Hematopoietic multipotent progenitor cell treated with erythropoietin and hydrocortisone succinate and interleukin-3 and kit ligand, for 6 days (in vitro differentiated cells): ENCODE measurements at regions not wholly inside any gene's neighbourhood (a gene's known extent, or its start where the extent isn't known, plus 50 kb on each side); places are given as distances from the start of the nearest gene placed in this dataset.
"Not testable (repeated sequence)": the region's sequence is repeated elsewhere in the genome, so short reads cannot be mapped to it uniquely, and the experiment has no call there.

ENCODE experiments used
- DNase-seq: peaks from one replicate; pipeline ENCODE4 v3.0.0-alpha.2; 2015

- no peak for DNase-seq
Measured at GRCh38 chr10:89954061-89954460, 252.7 kb downstream of the KIF20B start.

GRCh38 chr10:89954787-89955566, 253.6 kb downstream of the KIF20B start:
- DNase-seq = peak; percentile 29

GRCh38 chr10:89959433-89960110, 258.2 kb downstream of the KIF20B start:
- no peak for DNase-seq

DNA sequence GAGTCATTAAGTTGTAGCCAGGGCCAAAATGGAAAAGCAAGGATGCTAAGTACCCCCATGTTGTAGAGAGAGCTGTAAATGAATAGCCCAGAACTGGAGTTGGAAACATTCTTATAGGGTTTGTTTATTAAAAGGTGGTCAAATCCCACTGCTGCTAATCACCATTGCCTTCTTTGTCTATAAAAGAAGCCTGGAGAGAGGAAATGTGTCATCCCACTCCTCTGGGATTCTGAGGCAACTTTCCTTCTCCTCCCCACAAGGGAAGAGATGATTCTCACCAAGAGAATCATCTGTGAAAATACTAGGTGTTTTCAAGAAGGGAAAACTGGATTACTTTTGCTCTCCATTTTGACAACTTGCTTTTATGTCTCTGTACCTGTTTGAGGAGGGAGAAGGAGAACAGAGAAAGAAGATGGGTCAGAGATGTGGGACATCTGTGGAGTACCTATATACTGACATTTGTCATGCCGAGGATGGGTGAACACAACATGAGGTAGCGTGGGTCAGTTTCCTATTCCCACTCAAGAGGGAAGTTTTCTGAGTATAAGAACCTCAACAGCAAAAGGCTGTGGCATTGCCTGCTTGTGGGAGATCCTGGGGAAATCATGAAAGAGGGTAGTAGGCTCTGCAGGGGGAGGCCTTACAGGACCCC, 262.2 kb downstream of the KIF20B start:
- DNase-seq = no peak

GRCh38 chr10:89966211-89966610, 264.8 kb downstream of the KIF20B start:
- no peak for DNase-seq

DNA sequence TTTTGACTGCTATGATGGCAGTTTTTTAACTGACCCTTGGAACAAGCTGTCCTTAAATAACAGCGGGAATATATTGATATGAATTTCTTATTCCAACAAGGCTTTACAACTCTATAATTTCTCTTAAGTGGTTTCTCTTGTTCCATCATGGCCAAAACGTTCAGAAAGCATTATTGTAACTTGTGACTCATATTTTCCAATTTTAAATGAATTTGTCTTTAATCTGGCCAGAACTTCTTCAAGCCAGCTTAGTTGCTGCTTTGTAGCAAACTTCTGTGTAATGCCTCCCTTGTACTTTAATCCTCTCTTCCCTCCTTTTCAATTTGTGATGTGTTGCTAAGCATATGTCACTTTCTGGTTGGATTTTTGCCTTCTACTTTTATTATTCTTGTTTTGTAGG, 271.9 kb downstream of the KIF20B start:
- no peak for DNase-seq

DNA sequence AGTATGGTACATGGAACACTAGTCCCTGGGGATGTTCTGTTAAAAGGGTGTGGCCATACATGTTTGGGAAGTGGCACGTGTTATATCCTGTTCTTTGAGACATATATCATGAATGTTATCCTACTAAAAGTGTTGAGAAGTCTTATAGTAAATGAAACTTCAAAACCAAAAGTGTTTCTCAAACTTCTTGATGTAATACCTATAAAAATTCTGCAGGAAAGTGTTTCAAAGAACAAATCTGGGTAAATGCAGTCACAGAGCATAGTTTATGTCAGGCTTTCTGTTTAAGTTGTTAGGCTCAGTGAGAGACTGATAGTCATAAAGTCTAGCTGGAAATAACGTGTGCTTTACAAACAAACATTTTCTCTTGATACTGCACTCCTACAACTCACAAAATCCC, 273.7 kb downstream of the KIF20B start:
- no peak for DNase-seq

DNA sequence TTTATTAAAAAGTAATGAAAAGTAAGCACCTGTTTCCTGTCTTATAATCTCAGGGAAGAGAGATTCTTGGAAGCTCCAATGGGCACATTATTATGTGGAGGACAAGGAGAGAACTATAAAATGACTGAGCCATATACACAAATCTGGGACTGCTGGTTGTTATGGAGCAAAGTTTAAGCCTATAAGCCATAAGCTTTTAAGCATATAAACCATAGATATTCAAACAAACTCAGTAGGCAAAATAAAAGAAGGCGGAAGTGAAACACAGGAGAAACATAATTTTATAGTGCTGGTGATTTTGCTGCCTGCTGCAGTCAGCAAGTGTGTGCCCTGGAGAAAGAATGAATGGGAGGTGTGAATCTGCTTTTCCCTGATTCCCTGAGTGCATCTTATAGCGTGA, 274.4 kb downstream of the KIF20B start:
- DNase-seq = no peak

DNA sequence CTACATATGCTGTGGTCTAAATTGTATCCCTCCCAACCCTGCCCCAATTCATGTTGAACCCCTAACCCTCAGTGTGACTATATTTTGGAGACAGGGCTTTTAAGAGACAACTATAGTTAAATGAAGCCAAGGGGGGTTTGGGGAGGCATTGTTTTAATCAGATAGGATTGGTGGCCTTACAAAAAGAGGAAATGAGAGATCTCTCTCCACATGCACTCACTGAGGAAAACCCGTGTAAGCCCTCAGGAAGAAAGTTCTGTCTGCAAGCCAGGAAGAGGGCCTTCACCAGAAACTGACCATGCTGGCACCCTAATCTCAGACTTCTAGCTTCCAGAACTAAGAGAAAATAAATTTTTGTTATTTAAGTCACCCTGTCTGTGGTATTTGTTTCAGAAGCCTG, 276.7 kb downstream of the KIF20B start:
- no peak for DNase-seq

- no peak for DNase-seq
Measured at GRCh38 chr10:89979726-89980125, 278.3 kb downstream of the KIF20B start.

DNA sequence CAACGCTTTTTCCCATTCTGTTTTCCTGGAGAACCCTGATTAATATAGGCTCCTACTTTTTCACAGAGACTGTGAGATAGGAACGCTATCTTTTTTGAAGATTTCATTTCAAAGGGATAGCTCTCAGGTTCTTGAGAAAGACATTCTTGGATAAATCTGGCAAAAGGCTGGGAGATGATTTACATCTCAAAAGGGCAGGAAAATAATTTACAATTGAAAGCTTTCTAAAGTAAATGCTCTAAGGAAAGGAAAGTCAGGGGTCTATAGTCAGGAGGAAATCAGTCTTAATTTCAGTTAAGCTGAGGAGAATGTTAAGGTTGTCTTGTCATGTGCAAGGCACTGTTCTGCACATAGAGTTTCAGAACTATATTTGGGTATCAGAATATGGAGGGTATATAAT, 278.8 kb downstream of the KIF20B start:
- no peak for DNase-seq

DNA sequence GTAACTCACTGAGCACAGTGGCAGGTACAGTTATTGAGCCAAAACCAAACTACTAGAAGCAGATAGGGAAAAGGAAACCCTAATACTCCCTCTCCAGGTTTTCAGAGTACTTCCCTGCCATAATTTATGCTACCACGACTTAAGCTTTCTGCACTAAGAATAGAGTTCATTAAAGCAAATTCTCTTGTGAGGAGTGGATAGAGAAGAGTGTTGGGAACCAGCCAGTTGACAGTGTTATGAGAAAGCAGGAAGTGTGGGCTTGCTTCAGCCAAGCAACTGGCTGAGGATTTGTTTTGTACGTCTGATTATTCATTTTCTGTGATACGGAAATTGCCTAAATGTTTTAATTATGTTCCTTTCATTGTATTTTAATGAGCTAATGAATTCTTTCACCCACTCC, 280.5 kb downstream of the KIF20B start:
- no peak for DNase-seq

- DNase-seq = no peak
Measured at GRCh38 chr10:89985446-89985845, 284.1 kb downstream of the KIF20B start.

- not testable (repeated sequence) for DNase-seq
Measured at GRCh38 chr10:89988361-89988760, 287.0 kb downstream of the KIF20B start.

DNA sequence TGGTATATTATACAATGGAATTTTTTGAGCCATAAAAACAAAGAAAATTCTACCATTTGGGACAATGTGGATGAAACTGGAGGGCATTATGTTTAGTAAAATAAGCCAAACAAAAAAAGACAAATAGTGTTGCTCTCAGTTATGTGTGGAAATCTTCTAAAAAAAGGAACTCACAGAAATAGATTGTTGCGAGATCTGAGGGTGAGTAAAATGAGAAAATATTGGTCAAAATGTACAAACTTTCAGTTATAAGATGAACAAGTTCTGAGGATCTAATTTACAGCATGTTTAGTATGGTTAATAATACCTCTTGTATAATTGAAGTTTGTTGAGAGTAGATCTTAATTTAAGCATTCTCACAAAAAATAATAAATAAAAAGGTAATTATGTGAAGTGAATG, 291.2 kb downstream of the KIF20B start:
- DNase-seq = no peak

DNA sequence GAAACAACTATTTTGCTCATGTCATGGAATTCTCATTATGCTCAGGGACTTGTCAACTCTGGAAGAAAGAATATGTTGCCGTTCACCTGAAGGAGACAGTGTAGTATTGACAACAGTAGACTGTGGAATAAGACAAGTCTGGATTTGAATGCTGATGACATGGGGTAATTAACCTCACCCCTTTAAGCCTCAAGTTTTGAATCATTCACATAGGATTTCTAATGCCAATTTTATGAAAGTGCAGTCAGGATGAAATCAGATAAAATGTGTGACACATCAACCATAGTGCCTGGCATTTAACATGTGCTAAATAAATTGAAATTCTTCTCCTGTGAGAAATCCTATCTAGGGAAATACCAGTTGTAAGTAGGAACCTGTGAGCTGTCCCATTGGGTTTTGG, 305.8 kb downstream of the KIF20B start:
- no peak for DNase-seq

GRCh38 chr10:90011281-90011680, 309.9 kb downstream of the KIF20B start:
- not testable (repeated sequence) for DNase-seq

GRCh38 chr10:90018819-90019218, 317.4 kb downstream of the KIF20B start:
- no peak for DNase-seq

GRCh38 chr10:90020506-90020905, 319.1 kb downstream of the KIF20B start:
- DNase-seq = no peak

DNA sequence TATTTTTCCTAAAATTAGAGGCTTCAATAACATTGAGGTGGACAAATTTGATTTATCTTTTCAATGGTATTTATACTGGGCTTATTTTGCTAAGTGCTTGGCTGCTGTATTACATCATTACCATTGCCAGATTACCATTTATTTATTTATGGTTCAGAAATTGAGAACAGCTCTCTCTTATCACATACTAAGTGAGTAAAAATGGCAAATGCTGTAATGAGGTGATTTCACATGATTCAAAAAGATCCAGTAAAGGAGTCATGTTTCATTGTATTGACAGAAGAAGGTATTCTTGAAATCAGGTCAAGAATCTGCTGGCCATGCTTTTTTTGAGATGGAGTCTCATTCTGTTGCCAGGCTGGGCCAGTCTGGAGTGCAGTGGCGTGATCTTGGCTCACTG, 322.6 kb downstream of the KIF20B start:
- no peak for DNase-seq

- no peak for DNase-seq
Measured at GRCh38 chr10:90028312-90028711, 326.9 kb downstream of the KIF20B start.

DNA sequence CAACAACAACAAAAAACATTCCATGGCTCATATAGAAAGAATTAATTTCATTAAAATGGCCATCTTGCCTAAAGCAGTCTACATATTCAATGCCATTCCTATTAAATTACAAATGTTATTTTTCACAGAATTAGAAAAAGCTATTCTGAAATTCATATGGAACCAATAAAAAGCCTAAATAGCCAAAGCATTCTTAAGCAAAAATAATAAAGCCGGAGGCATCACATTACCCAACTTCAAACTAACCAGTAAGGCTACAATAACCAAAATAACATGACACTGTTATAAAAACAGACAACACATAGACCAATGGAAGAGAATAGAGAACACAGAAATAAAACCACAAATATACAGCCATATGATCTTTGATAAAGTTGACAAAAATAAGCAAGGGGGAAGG, 330.4 kb downstream of the KIF20B start:
- DNase-seq = no peak

DNA sequence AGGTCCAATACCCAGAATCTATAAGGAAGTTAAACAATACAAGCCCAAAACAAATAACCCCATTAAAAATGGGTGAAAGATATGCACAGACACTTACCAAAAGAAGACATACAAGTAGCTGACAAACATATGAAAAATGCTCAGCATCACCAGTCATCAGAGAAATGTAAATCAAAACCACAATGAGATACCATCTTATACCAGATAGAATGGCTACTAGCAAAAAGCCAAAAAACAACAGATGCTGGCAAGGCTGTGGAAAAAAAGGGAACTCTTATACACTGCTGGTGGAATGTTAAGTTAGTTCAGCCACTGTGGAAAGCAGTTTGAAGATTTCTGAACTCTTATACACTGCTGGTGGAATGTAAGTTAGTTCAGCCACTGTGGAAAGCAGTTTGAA, 331.1 kb downstream of the KIF20B start:
- no peak for DNase-seq

GRCh38 chr10:90034862-90035261, 333.5 kb downstream of the KIF20B start:
- DNase-seq = not testable (repeated sequence)
